ENCODE measurements at regions not wholly inside any gene's neighbourhood (a gene's known extent, or its start where the extent isn't known, plus 50 kb on each side); places are given as distances from the start of the nearest gene placed in this dataset.
"Not testable (repeated sequence)": the region's sequence is repeated elsewhere in the genome, so short reads cannot be mapped to it uniquely, and the experiment has no call there.

GRCh38 chr3:76436894-76437293 lies 603.0 kb upstream of the ROBO2 start:
- no peak for DNase-seq

GRCh38 chr3:76438971-76439370 lies 600.9 kb upstream of the ROBO2 start:
- no peak for DNase-seq

DNA sequence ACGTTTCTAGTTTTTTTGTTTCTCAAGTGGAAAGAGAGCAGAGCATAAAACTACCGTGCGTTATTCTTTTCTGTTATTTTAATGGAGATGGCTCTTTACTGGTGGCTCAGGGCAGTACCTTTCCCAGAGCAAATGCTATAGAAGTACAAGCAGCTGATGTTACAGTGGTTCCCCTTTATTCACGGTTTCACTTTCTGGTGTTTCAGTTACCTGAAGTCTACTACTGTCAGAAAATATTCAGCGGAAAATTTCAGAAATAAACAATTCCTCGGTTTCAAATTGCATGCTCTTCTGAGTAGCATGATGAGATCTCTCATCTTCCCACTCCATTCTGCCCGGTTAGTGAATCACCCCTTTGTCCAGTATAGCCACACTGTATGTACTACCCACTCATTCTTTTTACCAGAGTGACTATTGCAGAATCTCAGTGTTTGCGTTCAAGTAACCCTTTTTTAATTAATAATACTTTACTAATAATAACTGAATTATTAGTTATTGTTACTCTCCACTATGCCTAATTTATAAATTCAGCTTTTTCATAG lies 597.5 kb upstream of the ROBO2 start:
- DNase-seq = no peak

DNA sequence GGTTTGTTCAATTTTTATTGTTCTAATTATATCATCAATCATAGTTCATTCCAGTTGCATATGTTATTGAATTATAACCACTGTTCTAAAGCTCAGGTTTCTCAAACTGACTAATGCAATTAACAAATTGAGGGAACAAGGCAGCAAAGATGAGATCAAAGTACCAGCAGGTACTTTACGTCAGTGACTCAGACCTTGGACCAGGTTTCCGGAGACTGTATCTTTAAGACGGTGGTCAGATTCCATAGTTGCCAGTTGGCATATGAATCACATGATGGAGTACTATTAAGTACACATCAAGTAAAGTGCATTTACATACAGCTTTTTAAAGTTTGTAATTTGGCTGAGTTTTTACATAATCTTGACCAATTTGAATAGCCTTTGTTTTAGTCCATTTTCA lies 583.6 kb upstream of the ROBO2 start:
- no peak for DNase-seq

- DNase-seq = no peak
Measured at GRCh38 chr3:76463501-76463900, 576.4 kb upstream of the ROBO2 start.

GRCh38 chr3:76470285-76470684 lies 569.6 kb upstream of the ROBO2 start:
- DNase-seq = no peak

DNA sequence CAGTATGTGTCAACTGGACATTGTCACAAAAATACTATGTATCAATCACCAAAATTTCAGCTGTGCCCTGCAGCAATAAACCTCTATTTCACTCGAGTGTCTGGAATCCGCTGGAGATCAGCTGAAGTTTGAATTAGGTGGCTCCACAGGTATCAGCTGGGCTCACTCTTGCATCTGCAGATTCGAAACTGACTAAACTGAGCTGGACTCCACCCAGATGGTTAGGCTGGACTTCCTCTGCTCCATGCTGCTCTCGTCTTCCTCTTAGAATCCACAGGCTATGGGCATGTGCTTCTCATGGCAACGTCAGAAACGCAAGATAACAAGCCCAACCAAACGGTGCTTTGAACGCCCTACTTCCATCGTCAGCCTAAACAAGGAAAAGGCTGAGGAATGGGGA lies 565.3 kb upstream of the ROBO2 start:
- DNase-seq = no peak

DNA sequence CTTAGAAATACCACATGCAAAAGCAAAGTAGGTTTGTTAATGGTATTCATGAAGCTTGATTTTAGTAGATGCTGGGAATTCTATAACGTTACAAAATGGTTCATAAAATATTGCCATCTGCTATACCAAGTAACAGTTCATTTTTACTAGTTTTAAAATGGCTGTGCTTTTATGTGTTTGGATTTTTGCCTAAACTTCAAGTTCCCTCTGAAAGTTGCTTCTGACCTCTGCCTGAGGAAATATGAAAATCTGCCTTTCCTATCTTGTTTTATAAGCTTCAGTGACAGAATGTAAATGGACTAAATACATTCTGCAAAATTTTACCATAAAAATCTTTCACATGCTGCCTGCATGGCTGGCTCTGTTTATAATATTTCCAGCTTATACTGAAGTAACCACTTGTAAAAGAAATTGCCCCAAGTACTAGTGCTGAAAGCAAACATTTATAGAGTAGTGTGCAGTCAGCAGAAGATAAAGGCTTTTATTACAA lies 560.7 kb upstream of the ROBO2 start:
- DNase-seq = no peak

- no peak for DNase-seq
Measured at GRCh38 chr3:76482510-76482909, 557.4 kb upstream of the ROBO2 start.

DNA sequence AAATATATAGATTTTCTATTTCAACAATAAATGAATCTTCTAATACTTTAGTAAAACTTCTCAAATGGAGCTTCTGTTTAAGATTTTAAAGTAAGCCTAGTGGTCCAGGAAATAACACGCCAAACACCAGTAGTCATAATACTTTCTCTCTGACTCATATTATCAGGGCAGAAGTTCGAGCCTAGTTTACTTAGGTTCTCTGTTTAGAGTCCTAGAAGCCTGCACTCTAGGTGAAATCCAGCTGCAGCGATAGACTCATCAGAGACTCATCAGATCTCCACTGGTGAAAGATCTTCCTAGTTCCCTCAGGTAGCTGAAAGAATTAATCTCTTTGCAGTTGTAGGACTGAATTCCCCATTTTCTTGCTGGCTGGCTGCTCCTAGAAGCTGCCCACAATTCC lies 552.5 kb upstream of the ROBO2 start:
- no peak for DNase-seq

DNA sequence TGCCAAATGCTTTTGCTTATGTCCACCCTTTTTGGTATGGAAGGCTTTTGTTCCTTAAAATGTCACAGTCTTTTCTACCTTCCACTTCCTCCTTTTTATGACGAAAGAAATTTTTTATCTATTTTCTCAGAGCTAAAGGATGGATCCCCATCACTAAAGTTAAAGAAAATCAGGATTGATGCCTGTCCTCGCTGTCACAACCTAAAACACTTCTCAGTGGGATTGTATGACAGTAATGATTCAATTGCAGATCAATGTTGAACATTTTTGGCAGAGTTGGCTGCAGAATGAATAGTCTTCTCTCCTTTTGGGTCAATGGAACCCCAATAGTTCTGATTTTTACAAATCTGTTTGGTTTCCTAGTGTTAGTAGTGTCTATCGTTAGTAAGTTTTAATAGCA lies 549.8 kb upstream of the ROBO2 start:
- no peak for DNase-seq

GRCh38 chr3:76495216-76495615 lies 544.7 kb upstream of the ROBO2 start:
- DNase-seq = no peak

DNA sequence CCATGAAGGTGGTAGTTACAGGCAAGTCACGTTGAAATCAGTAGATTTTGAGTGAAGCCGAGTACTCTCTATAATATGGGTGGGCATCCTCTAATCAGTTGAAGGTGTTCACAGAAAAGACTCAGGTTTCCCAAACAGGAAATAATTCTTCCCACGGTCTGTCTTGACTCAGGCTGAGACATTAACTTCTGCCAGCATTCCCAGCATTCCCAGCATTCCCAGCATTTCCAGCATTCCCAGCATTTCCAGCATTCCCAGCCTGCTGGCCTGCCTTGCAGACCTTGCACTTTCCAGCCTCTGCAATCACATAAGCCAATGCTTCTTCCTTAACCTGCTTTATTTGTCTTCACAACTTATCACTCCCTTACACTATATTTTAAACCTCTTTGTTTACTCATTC lies 542.3 kb upstream of the ROBO2 start:
- DNase-seq = no peak

DNA sequence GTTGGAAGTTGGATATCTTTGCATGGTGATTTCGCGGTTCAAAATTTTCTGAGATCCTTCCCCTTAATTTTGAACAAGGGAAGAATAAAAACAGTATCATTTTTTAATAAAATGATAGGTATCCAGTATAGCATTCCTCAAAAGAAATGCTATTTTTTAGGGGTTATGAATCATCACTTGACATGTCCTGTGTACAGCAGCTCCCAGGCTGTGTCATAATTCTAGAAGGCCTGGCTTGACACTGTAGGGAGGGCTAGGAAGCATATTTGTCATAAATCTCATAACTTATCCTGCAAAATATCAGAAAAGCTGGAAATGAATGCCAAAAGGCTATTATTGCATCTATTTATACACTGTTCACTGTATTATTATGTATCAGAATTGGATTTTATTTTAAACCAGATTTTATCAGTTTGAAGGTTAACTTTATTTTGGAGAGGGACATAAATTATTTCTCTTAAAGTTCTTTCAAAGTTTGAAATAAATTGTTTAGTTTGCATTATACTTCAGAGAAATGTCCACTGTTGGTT lies 539.1 kb upstream of the ROBO2 start:
- no peak for DNase-seq

DNA sequence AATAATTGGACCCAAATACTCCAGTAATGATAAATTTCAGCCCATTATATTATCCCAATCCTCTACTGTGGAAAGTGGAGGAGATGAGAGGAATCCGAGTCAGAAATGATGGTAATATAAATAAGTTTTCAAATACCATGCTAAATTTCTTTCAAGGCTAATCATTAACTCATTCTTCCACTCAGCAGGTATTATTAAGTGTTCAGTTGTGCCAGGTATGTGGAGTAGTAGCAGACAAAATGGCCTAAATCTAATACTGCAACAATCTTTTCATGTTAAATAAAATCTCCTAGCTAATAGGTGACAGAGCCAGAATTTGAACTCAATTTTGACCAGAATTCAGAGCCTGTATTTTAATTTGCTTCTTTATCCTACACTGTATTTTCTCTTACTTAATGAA lies 538.6 kb upstream of the ROBO2 start:
- DNase-seq = no peak

DNA sequence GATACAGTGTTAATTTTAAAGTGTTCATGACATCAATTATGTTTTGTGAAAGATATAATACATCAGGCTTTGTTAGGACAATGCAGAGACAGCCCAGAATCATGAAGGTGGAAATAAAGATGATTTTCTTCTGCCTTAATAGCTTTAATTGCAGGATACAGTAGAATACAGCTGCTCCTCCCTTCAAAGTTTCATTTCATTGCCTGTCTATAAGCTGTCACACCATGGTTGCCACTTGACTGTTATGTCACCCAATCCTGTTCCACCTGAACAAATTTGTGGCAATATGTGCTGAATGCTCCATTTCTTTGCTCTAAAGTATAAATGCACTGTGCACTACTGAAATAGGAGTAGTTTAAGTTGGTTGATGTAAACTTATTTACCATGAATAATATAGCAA lies 537.8 kb upstream of the ROBO2 start:
- DNase-seq = no peak

GRCh38 chr3:76505202-76505845 lies 534.6 kb upstream of the ROBO2 start:
- DNase-seq = no peak

GRCh38 chr3:76509179-76509830 lies 530.6 kb upstream of the ROBO2 start:
- DNase-seq = no peak

GRCh38 chr3:76514836-76515235 lies 525.1 kb upstream of the ROBO2 start:
- no peak for DNase-seq

GRCh38 chr3:76523337-76523736 lies 516.6 kb upstream of the ROBO2 start:
- DNase-seq = no peak

GRCh38 chr3:76525726-76526125 lies 514.2 kb upstream of the ROBO2 start:
- no peak for DNase-seq

DNA sequence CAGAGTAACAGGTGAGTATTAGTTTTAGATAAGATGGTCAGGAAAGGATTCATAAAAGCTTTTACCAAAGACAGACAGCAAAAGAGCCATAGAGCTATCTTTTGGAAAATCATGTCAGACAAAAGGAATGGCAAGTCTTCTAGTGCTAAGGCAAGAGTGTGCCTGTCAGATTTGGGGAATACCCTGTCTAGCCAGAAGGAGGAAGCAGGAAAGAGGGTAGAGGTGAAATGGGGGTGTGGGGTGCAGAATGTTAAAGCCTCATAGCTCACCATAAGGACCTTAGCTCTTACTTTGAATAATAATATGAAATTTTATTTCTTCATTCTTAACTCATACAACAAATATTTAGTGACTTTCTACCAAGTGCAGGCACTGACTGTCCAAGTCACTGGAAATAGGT lies 512.1 kb upstream of the ROBO2 start:
- DNase-seq = no peak

GRCh38 chr3:76532158-76532822 lies 507.6 kb upstream of the ROBO2 start:
- no peak for DNase-seq

DNA sequence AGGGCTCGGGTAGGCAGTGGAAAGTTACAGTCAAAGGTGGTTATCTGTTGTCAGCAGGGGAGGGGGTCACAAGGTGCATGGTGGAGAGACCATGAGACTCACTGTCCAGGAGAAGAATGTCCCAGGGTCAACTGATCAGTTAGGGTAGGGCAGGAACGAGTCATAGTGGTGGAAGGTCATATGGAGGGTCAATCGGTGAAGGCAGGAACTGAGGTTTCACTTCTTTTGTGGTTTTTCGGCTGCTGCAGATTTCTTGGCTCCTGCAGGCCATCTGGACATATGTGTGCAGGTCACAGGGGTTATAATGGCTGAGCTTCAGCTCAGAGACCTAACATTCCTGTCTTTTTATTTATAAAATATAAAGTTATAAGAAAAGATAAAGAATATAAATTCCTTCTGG lies 506.2 kb upstream of the ROBO2 start:
- DNase-seq = not testable (repeated sequence)
